Right renal cortex interstitium (tissue), 3 donors: ENCODE measurements at regions not wholly inside any gene's neighbourhood (a gene's known extent, or its start where the extent isn't known, plus 50 kb on each side); places are given as distances from the start of the nearest gene placed in this dataset.

Experiments used
- DNase-seq, 3 donors: peaks; one replicate each; pipeline ENCODE4 v3.0.0-alpha.2; 2013; ENCODE audit warnings: low read depth in 3 of 3, low spot score in 2 of 3

- DNase-seq: no peak
These were observed 125.6 kb upstream of the ZNF32 start for GRCh38 chr10:43774234-43774769.

DNA sequence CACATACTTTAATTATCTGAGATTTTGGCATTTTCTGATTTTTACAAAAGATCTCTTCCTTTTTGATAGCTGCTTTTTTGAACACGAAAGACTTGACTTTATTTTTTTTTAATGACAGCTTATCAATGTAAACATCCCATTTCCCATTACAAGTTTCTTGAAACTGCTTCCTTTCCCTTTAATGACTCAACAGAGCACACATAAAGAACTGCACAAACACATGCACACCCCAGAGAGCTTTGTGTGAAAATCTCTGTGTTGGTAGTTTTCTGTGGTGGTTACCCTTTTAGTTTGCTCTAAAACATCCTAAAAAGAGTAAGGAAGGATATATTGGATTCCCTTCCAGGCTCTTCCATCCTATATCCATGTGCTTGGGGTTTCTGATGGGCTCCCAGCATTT is 125.1 kb upstream of the ZNF32 start:
- no peak for DNase-seq

- DNase-seq: no peak
These were observed 123.5 kb upstream of the ZNF32 start for GRCh38 chr10:43772171-43772570.

DNA sequence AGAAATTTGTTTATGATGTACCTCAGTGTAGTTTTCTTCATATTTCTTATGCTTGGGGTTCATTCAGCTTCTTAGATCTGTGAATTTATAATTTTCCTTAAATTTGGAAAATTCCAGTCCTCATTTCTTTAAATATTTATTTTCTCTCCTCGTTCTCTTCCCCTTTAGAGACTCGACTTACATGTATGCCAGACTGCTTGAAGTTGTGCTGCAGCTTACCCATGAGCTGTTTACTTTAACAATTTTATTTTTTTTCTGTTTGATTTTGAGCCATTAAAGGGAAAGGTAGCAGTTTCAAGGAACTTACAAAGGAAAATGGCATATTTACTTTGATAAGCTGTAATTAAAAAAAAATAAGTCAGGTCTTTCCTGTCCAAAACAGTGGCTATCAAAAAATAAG is 123.0 kb upstream of the ZNF32 start:
- DNase-seq: no peak

DNA sequence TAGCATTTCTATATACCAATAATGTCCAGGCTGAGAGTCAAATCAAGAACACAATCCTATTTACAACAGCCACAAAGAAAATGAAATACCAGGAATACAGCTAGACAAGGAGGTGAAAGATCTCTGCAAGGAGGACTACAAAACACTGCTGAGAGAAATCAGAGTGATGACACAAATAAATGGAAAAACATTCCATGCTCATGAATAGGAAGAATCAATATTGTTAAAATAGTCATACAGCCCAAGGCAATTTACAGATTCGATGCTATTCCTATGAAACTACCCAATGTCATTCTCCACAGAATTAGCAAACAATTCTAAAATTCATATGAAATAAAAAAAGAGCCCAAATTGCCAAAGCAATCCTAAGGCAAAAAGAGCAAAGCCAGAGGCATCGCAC is 116.8 kb upstream of the ZNF32 start:
- no peak for DNase-seq

GRCh38 chr10:43763846-43764245 is 115.2 kb upstream of the ZNF32 start:
- no peak for DNase-seq

DNA sequence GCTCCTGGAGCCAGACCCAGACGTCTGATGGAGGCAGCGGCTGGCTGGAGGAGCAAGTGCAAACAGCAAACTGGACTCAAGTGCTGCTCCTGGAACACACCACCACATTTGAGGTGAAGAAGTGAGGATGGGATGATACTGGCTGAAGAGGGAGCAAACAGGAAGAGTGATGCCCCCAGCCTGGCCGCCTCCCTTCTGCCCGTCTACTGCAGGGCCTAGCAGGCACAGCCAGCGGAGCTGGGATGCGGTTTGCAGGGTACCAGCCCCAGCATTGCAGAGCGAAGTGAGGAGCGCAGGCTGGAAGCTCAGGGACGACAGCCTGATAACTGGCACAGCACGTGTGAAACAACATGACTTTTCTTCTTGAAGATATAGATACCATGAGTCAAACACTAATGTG is 111.8 kb upstream of the ZNF32 start:
- no peak for DNase-seq

DNA sequence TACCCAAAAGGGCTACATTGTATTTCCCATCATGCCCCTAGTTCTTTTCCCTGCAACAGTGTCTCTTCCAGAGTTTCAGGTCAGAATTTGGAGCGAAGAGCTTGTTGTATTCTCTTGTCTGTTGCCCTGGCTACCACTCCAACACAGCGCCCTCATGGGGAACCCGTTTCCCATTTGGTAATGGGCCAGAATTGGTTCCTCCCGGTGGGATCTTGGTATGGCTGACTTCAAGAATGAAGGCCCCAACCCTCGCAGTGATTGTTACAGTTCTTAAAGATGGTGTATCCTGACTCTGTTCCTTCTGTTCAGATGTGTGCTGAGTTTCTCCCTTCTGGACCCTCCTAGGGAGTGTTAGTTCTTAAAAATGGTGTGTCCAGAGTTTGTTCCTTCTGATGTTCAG is 110.5 kb upstream of the ZNF32 start:
- no peak for DNase-seq

GRCh38 chr10:43756341-43756740 is 107.7 kb upstream of the ZNF32 start:
- DNase-seq: no peak

DNA sequence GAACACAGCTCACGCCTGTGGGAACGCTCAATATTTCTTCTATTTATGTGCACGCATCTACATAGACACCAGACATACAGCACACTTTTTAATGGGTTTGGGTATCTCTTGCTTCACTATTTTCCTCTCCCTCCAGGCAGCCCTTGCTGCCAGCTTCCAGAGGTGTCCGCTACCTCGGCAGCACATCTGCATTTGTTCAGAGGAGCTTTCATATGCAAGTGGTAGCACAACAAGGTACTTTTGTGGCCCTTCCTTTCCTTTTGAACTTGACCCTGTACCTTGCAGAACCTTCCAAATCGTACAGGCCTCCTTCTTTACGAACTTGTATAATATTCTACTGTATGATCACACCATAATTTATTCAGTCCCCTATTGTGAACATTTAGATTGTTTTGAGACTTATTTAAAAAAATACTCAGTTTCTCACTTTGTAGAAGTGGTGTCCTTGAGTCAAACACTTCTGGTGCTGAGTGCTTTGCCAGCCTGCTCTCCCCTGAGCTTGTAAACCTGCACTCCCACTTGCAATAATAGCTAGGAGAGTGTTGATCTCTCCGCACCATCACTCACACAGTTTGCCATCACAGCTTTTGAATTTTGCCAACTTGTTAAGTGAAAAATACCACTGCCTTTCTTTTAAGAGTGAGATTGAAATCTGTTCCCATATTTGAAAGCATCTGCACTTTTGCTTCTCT is 106.0 kb upstream of the ZNF32 start:
- DNase-seq: no peak

GRCh38 chr10:43753397-43754061 is 104.8 kb upstream of the ZNF32 start:
- DNase-seq: no peak

DNA sequence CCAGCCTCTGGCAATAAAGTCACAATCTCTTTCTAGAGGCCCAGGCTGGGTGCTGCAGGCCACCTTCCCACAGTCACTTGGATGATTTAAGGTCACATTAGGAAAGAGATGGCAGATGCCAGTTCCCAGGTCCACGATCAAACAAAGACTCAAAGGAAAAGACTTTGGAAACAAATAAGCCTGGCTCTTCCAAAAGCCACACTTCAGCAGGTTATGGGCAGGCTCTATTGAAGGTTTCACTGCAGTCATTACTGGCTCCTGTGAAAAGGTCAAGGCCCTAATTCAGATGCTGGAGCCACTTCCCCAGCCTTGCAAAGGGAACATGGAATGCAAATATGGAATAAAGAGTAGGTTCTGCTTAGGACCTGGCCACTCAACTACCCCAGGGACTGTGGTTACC is 104.0 kb upstream of the ZNF32 start:
- no peak for DNase-seq

GRCh38 chr10:43751646-43752045 is 103.0 kb upstream of the ZNF32 start:
- no peak for DNase-seq

DNA sequence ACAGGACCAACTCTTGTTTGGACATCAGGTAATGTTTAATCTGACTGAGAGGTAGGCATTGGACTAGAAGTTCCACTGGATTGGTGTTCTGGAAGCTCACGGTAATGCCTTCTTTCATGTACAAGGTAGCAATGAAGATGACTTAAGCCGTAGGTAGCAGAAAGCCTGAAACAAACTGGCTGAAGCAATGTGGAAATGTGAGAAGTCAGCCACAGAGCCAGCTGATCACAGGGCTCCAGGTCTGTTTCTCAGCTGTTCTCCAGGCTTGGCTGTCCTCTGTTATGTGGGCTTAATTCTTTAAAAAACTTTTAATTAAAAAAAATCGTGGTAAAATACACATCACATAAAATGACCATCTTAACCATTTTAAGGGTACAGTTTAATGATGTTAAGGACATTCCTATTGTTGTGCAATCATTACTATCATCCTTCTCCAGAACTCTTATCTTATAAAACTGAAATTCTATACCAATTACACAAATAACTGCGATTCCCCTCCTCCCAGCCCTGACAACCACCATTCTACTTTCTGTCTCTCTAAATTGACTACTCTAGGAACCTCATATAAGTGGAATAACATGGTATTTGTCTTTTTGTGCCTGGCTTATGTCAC is 101.4 kb upstream of the ZNF32 start:
- DNase-seq: no peak

GRCh38 chr10:43749145-43749576 is 100.5 kb upstream of the ZNF32 start:
- no peak for DNase-seq

DNA sequence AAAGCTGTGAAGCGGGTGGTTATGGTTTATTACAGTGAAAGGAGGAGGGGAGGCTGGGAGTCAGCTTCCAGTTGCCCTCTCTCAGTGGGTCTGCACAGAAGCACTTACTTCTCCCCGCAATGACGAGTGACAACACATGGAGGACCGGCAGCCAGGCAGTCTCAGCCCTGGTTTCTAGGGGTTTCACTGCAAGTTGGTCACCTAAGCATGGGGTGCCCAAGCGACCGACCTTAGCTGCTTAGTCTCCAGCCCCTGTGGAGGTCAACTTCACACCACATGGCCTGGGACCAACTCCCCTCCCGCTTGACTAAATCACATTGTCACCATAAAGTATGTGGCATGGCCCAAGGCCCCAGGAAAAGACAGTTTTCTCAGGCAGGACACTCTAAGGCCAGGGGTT is 99.9 kb upstream of the ZNF32 start:
- no peak for DNase-seq

DNA sequence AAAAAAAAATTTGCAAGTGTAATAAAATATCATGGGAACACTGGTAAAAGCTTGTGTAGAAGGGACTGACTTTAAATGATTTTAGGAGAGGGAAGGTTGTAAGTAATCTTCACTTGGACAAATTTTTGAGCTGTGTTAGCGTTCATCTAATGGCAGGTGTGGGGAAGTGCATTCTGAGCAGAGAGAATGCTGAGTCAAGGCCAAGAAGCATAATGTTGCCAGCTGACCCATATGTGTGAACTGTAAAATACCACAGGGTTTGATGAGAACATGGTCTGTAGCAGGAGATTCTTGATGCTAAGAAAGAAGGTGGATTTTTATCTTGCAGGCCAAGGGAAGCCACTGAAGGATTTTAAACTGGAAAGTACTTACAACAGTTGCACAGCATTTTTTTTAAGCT is 98.2 kb upstream of the ZNF32 start:
- no peak for DNase-seq

- DNase-seq: no peak
These were observed 90.5 kb upstream of the ZNF32 start for GRCh38 chr10:43739161-43739560.

- no peak for DNase-seq
These were observed 88.3 kb upstream of the ZNF32 start for GRCh38 chr10:43737003-43737402.

DNA sequence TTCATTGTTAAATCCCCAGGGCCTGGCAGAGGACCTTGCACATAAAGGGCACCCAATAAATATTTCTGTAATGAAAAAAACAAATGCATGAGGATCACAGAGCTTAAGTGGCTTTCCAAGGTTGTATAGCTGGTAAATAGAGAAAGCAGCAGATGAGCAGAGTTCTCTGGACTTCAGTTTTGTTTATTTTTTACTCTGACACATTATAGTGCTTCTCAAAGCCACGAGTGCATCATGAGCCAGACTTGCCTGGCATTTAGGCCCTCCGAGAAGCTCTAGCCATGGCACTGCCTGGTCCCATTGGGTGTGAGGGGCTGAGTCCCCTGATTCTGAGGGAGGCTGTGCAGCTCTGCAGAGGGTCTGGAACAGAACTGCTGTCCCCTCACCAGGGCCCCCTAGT is 87.2 kb upstream of the ZNF32 start:
- DNase-seq: no peak

DNA sequence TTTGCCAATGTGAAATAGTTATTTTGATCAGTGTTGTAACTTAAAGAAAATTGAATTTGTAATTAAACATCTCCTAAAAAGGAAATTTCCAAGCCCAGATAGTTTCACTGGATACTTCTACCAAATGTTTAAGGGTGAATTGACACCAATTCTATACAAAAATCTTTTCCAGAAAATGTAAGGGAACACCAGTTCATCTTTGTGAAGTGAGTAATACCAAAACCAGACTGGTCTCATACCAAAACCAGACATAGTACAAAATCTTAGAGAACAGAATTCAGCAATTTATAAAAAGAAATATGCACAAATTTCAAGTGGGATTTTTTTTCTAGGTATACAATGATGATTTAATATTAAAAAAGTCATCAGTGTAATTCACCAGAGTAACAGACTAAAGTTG is 86.0 kb upstream of the ZNF32 start:
- no peak for DNase-seq

DNA sequence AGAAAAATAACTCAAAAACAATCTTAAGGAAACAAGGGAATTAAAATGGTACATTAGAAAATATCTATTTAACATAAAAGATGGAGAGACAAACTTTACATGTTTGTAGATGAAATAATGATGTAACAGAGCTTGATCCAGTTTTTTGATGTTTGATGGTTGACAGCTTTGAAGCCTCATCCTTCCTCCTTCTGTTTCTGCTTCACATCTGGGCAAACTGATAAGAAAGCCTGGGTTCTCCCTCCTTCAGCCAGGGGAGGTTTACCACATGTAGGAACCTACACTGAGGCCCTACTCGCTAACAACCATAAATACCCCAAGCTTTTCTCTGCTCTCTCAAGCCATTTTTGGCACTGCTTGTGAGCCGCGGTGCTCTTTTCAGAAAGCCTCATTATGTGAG is 82.8 kb upstream of the ZNF32 start:
- DNase-seq: no peak
